ENCODE measurements at regions not wholly inside any gene's neighbourhood (a gene's known extent, or its start where the extent isn't known, plus 50 kb on each side); places are given as distances from the start of the nearest gene placed in this dataset.

- Mint-ChIP-seq H3K4me3 (no peak overlapping the region), H3K36me3 (no peaks in the 10 kb centered on the region), H3K9me3 (peaks cover 13% of the 10 kb centered on the region), H3K27ac (no peak overlapping the region), H3K4me1 (ENCODE audit: unreplicated experiment) (no peaks in the 10 kb centered on the region), H3K27me3 (no peaks in the 10 kb centered on the region)
- DNase-seq (ENCODE audit: extremely low spot score, unreplicated experiment) = no peak
- TF ChIP-seq, protein P1, sequence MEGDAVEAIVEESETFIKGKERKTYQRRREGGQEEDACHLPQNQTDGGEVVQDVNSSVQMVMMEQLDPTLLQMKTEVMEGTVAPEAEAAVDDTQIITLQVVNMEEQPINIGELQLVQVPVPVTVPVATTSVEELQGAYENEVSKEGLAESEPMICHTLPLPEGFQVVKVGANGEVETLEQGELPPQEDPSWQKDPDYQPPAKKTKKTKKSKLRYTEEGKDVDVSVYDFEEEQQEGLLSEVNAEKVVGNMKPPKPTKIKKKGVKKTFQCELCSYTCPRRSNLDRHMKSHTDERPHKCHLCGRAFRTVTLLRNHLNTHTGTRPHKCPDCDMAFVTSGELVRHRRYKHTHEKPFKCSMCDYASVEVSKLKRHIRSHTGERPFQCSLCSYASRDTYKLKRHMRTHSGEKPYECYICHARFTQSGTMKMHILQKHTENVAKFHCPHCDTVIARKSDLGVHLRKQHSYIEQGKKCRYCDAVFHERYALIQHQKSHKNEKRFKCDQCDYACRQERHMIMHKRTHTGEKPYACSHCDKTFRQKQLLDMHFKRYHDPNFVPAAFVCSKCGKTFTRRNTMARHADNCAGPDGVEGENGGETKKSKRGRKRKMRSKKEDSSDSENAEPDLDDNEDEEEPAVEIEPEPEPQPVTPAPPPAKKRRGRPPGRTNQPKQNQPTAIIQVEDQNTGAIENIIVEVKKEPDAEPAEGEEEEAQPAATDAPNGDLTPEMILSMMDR (conservative IDR thresholded peaks at IDR 0.05) = no peak
Measured at GRCh38 chr10:88172159-88172558, 308.7 kb downstream of the PTEN start.

DNA sequence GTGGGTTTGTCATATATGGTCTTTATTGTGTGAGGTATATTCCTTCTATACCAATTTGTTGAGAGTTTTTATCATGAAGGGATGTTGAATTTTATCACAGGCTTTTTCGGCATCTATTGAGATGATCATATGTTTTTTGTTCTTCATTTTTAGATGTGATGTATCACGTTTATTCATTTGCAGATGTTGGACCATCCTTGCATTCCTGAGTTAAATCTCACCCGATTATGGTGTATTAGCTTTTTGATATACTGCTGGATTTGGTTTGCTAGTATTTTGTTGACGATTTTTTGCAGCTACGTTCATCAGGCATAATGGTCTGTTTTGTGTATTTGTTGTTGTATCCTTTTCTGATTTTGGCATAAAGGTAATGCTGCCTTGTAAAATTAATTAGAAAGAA, 311.0 kb downstream of the PTEN start:
- TF ChIP-seq, protein P1 (conservative IDR thresholded peaks at IDR 0.05) = no peak
- no peak overlapping the region for H3K4me3 Mint-ChIP-seq
- H3K27ac Mint-ChIP-seq = no peak overlapping the region
- no peaks in the 10 kb centered on the region for H3K36me3 Mint-ChIP-seq
- no peak for DNase-seq (ENCODE audit: extremely low spot score, unreplicated experiment)
- H3K27me3 Mint-ChIP-seq = no peaks in the 10 kb centered on the region
- no peaks in the 10 kb centered on the region for H3K4me1 Mint-ChIP-seq (ENCODE audit: unreplicated experiment)
- H3K9me3 Mint-ChIP-seq = peaks cover 25% of the 10 kb centered on the region

GRCh38 chr10:88178758-88179157, 315.3 kb downstream of the PTEN start:
- H3K4me1 Mint-ChIP-seq (ENCODE audit: unreplicated experiment) = no peaks in the 10 kb centered on the region
- no peaks in the 10 kb centered on the region for H3K36me3 Mint-ChIP-seq
- H3K27ac Mint-ChIP-seq = no peak overlapping the region
- H3K27me3 Mint-ChIP-seq = no peaks in the 10 kb centered on the region
- DNase-seq (ENCODE audit: extremely low spot score, unreplicated experiment) = no peak
- TF ChIP-seq, protein P1 (conservative IDR thresholded peaks at IDR 0.05) = no peak
- peaks cover 25% of the 10 kb centered on the region for H3K9me3 Mint-ChIP-seq
- no peak overlapping the region for H3K4me3 Mint-ChIP-seq

DNA sequence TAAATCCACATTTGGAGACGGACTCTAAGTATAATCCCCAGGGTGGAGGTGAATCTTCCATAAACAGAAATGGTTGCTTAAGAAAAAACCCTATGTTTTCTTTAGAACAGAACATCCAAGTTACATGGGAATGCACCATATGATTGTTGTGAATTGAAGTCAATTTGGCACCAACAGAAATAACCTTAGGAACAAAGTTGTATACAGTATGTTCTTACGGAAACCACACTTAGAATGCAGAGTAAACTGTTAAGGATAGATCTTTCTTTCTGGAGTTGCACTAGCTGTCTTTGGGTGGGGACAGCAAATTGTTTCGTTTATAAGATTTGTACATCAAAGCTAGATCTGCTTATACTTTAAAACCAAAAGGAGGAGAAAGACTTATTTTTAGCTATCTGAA, 316.4 kb downstream of the PTEN start:
- Mint-ChIP-seq H3K27me3 (no peaks in the 10 kb centered on the region), H3K4me3 (no peak overlapping the region)

GRCh38 chr10:88181902-88182600, 318.6 kb downstream of the PTEN start:
- Mint-ChIP-seq H3K4me1 (ENCODE audit: unreplicated experiment) (no peaks in the 10 kb centered on the region), H3K36me3 (no peaks in the 10 kb centered on the region), H3K27ac (no peak overlapping the region), H3K27me3 (no peaks in the 10 kb centered on the region), H3K9me3 (peaks cover 12% of the 10 kb centered on the region), H3K4me3 (no peak overlapping the region)
- TF ChIP-seq, protein P1 (conservative IDR thresholded peaks at IDR 0.05) = no peak
- no peak for DNase-seq (ENCODE audit: extremely low spot score, unreplicated experiment)

More for the DNA sequence above, 316.4 kb downstream of the PTEN start:
- no peak overlapping the region for H3K27ac Mint-ChIP-seq
- no peaks in the 10 kb centered on the region for H3K4me1 Mint-ChIP-seq (ENCODE audit: unreplicated experiment)
- TF ChIP-seq, protein P1 (conservative IDR thresholded peaks at IDR 0.05) = no peak
- H3K9me3 Mint-ChIP-seq = peaks cover 17% of the 10 kb centered on the region
- DNase-seq (ENCODE audit: extremely low spot score, unreplicated experiment) = no peak
- no peaks in the 10 kb centered on the region for H3K36me3 Mint-ChIP-seq

GRCh38 chr10:88182601-88182930, 319.1 kb downstream of the PTEN start:
- no peak overlapping the region for H3K4me3 Mint-ChIP-seq
- no peaks in the 10 kb centered on the region for H3K36me3 Mint-ChIP-seq
- peaks cover 8% of the 10 kb centered on the region for H3K9me3 Mint-ChIP-seq
- no peak overlapping the region for H3K27ac Mint-ChIP-seq
- peaks cover 3% of the 10 kb centered on the region for H3K27me3 Mint-ChIP-seq
- TF ChIP-seq, protein P1 (conservative IDR thresholded peaks at IDR 0.05) = no peak
- H3K4me1 Mint-ChIP-seq (ENCODE audit: unreplicated experiment) = no peaks in the 10 kb centered on the region
- no peak for DNase-seq (ENCODE audit: extremely low spot score, unreplicated experiment)

Measured in type B pancreatic cell (in vitro differentiated cells).